ENCODE measurements at regions not wholly inside any gene's neighbourhood (a gene's known extent, or its start where the extent isn't known, plus 50 kb on each side); places are given as distances from the start of the nearest gene placed in this dataset.

DNA sequence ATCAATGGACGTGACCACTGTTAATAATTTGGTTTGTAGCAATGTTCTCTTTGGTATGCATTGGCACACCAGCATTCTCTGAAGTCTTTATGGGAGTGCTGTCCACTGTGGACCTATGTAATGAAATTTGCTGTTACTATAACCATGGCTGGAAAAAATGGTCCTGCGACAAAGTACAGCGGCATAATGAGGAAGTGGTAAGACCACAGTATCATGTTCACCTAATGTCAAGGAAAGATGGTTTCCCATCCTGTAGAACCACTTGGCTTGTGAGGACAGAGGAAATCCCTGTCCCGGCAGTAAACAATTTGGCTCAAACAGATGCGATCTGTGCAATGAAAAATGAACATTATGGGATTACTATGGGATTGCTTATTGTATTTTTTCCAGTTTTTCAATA lies 173.9 kb upstream of the IVNS1ABP start:
- TF ChIP-seq EZH2 (IDR thresholded peaks at IDR 0.05; ENCODE audit: borderline replicate concordance, low read length) = no peak
- TF ChIP-seq, protein P1, sequence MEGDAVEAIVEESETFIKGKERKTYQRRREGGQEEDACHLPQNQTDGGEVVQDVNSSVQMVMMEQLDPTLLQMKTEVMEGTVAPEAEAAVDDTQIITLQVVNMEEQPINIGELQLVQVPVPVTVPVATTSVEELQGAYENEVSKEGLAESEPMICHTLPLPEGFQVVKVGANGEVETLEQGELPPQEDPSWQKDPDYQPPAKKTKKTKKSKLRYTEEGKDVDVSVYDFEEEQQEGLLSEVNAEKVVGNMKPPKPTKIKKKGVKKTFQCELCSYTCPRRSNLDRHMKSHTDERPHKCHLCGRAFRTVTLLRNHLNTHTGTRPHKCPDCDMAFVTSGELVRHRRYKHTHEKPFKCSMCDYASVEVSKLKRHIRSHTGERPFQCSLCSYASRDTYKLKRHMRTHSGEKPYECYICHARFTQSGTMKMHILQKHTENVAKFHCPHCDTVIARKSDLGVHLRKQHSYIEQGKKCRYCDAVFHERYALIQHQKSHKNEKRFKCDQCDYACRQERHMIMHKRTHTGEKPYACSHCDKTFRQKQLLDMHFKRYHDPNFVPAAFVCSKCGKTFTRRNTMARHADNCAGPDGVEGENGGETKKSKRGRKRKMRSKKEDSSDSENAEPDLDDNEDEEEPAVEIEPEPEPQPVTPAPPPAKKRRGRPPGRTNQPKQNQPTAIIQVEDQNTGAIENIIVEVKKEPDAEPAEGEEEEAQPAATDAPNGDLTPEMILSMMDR (IDR thresholded peaks at IDR 0.05; ENCODE audit: low read length) = no peak
